Osteoblast (primary cell): ENCODE measurements at regions not wholly inside any gene's neighbourhood (a gene's known extent, or its start where the extent isn't known, plus 50 kb on each side); places are given as distances from the start of the nearest gene placed in this dataset.

Source experiments
- DNase-seq: peaks from one replicate; pipeline ENCODE4 v3.0.0; 2011; ENCODE audit warnings: low spot score, mixed read lengths; ENCODE audit not compliant: insufficient read length; ENCODE audit errors: missing footprints
- H2AFZ ChIP-seq: 2 replicates; pipeline ENCODE4 v1.6.0; 2011; ENCODE audit warnings: mild to moderate bottlenecking, low read length
- H3K27ac ChIP-seq: 2 replicates; pipeline ENCODE4 v1.5.1; 2011; ENCODE audit warnings: mild to moderate bottlenecking, low read depth, low read length, moderate library complexity
- H3K27me3 ChIP-seq: 2 replicates; pipeline ENCODE4 v1.6.0; 2012; ENCODE audit warnings: mild to moderate bottlenecking, control low read depth, inconsistent platforms, low read length, moderate library complexity; ENCODE audit not compliant: insufficient read depth
- H3K36me3 ChIP-seq: 2 replicates; pipeline ENCODE4 v1.5.1; 2011; ENCODE audit warnings: mild to moderate bottlenecking, low read length, control low read depth, moderate library complexity; ENCODE audit not compliant: insufficient read depth
- H3K4me1 ChIP-seq: 2 replicates; pipeline ENCODE4 v1.5.1; 2011; ENCODE audit warnings: mild to moderate bottlenecking, low read length, control low read depth, moderate library complexity; ENCODE audit not compliant: insufficient read depth
- H3K4me2 ChIP-seq: 2 replicates; pipeline ENCODE4 v1.6.0; 2011; ENCODE audit warnings: mild to moderate bottlenecking, low read length; ENCODE audit not compliant: insufficient read depth
- H3K4me3 ChIP-seq: fragments of 200-600 bp; sonication (generic); 3 replicates; pipeline ENCODE4 v1.5.1; 2012; ENCODE audit warnings: mild to moderate bottlenecking, low read length, inconsistent platforms; ENCODE audit not compliant: insufficient read depth
- H3K79me2 ChIP-seq: 2 replicates; pipeline ENCODE4 v1.6.0; 2012; ENCODE audit warnings: mild to moderate bottlenecking, low read length, control low read depth, inconsistent platforms; ENCODE audit not compliant: insufficient read depth
- H3K9me3 ChIP-seq: 2 replicates; pipeline ENCODE4 v1.5.1; 2011; ENCODE audit warnings: low read depth, low read length, control low read depth
- H4K20me1 ChIP-seq: 2 replicates; pipeline ENCODE4 v1.6.0; 2012; ENCODE audit warnings: mild to moderate bottlenecking, low read length, control low read depth; ENCODE audit not compliant: insufficient read depth
- TF ChIP-seq, protein P1 (sequence below): IDR thresholded peaks from 2 replicates; pipeline ENCODE4 v1.5.1; 2011; ENCODE audit warnings: mild to moderate bottlenecking, low read depth, low read length, moderate library complexity; ENCODE audit errors: extremely low read depth

DNA sequence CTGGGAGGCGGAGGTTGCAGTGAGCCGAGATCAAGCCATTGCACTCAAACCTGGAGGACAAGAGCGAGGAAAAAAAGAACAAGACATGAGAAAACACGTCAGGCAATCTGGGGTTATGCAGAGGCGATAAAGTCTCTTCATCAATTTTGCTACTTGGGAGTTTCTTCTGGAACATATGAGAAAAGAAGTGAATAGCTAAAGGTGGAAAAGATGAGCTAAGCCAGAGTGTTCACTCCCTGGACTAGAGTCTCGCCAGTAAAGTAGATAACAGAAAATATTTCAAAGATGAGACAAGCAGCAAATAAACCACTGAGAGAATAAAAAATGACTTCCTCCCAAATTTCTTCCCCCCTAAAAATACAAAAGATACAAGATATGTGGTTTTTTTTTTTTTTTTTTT, 188.4 kb upstream of the HES1 start:
- Histone ChIP-seq H3K27ac (no peak overlapping the region), H3K9me3 (no peaks in the 10 kb centered on the region), H2AFZ (no peak overlapping the region), H3K4me1 (no peaks in the 10 kb centered on the region), H3K4me2 (no peak overlapping the region), H3K79me2 (no peaks in the 10 kb centered on the region), H3K36me3 (no peaks in the 10 kb centered on the region), H3K27me3 (peaks cover 63% of the 10 kb centered on the region), H3K4me3 (no peak overlapping the region), H4K20me1 (no peaks in the 10 kb centered on the region)
- DNase-seq, result no peak
- TF ChIP-seq, protein P1, sequence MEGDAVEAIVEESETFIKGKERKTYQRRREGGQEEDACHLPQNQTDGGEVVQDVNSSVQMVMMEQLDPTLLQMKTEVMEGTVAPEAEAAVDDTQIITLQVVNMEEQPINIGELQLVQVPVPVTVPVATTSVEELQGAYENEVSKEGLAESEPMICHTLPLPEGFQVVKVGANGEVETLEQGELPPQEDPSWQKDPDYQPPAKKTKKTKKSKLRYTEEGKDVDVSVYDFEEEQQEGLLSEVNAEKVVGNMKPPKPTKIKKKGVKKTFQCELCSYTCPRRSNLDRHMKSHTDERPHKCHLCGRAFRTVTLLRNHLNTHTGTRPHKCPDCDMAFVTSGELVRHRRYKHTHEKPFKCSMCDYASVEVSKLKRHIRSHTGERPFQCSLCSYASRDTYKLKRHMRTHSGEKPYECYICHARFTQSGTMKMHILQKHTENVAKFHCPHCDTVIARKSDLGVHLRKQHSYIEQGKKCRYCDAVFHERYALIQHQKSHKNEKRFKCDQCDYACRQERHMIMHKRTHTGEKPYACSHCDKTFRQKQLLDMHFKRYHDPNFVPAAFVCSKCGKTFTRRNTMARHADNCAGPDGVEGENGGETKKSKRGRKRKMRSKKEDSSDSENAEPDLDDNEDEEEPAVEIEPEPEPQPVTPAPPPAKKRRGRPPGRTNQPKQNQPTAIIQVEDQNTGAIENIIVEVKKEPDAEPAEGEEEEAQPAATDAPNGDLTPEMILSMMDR, result no peak

DNA sequence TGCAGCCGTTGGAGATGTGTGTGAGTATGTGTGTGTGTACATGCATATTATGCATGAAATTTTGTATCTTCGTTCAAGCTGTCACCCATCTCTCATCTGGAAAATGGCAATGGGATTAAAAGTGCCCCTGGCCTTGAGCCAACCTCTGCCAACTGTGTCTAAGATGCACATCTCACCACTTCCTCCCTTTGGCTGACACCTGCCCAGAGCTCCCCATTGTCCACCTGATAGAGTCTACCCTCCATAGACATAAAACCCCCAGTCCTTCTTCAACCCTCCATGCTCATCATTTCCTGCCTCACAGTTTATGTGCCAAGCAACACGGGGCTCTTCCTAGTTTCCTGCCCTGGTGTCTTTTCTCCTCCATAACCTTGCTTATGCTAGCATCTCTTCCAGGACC, 187.5 kb upstream of the HES1 start:
- H2AFZ ChIP-seq, result no peak overlapping the region
- TF ChIP-seq, protein P1, result no peak
- H3K27ac ChIP-seq, result no peak overlapping the region
- no peaks in the 10 kb centered on the region for H3K36me3 ChIP-seq
- H3K4me2 ChIP-seq, result no peak overlapping the region
- H3K27me3 ChIP-seq, result peaks cover 63% of the 10 kb centered on the region
- no peak overlapping the region for H3K4me3 ChIP-seq
- no peaks in the 10 kb centered on the region for H4K20me1 ChIP-seq
- H3K79me2 ChIP-seq, result no peaks in the 10 kb centered on the region
- no peak for DNase-seq
- H3K4me1 ChIP-seq, result no peaks in the 10 kb centered on the region
- H3K9me3 ChIP-seq, result no peaks in the 10 kb centered on the region

- no peak overlapping the region for H3K27ac ChIP-seq
- no peak overlapping the region for H3K4me2 ChIP-seq
- TF ChIP-seq, protein P1, result no peak
- H4K20me1 ChIP-seq, result no peaks in the 10 kb centered on the region
- no peaks in the 10 kb centered on the region for H3K4me1 ChIP-seq
- H3K9me3 ChIP-seq, result no peaks in the 10 kb centered on the region
- H3K27me3 ChIP-seq, result peaks cover 34% of the 10 kb centered on the region
- DNase-seq, result no peak
- no peaks in the 10 kb centered on the region for H3K79me2 ChIP-seq
- H2AFZ ChIP-seq, result no peak overlapping the region
- no peaks in the 10 kb centered on the region for H3K36me3 ChIP-seq
- no peak overlapping the region for H3K4me3 ChIP-seq
Measured at GRCh38 chr3:193951859-193952258, 184.1 kb upstream of the HES1 start.

DNA sequence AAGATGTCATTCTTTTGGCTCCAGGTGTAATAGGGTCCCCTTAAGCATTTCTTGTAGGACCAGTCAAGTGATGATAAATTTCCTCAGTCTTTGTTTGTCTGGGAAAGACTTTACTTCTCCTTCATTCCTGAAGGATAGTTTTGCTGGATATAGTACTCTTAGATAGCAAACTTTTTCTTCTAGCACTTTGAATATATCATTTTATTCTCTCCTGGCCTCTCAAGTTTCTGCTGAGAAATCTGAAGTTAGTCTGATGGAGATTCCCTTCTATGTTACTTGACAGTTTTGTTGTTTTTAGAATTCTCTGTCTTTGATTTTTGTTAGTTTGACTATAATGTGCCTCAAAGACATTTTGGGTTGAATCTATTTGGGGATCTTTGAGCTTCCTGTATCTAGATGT, 181.2 kb upstream of the HES1 start:
- no peak overlapping the region for H3K4me2 ChIP-seq
- no peaks in the 10 kb centered on the region for H3K9me3 ChIP-seq
- no peaks in the 10 kb centered on the region for H3K36me3 ChIP-seq
- no peaks in the 10 kb centered on the region for H3K4me1 ChIP-seq
- H4K20me1 ChIP-seq, result no peaks in the 10 kb centered on the region
- DNase-seq, result no peak
- H3K79me2 ChIP-seq, result no peaks in the 10 kb centered on the region
- no peak overlapping the region for H2AFZ ChIP-seq
- H3K27ac ChIP-seq, result no peak overlapping the region
- TF ChIP-seq, protein P1, result no peak
- peaks cover 35% of the 10 kb centered on the region for H3K27me3 ChIP-seq
- no peak overlapping the region for H3K4me3 ChIP-seq
